T-helper 9 cell (primary cell): ENCODE measurements at regions not wholly inside any gene's neighbourhood (a gene's known extent, or its start where the extent isn't known, plus 50 kb on each side); places are given as distances from the start of the nearest gene placed in this dataset.
"Not testable (repeated sequence)": the region's sequence is repeated elsewhere in the genome, so short reads cannot be mapped to it uniquely, and the experiment has no call there.

Experiments
- DNase-seq: peaks from one replicate; pipeline ENCODE4 v3.0.0-alpha.2; 2020

DNA sequence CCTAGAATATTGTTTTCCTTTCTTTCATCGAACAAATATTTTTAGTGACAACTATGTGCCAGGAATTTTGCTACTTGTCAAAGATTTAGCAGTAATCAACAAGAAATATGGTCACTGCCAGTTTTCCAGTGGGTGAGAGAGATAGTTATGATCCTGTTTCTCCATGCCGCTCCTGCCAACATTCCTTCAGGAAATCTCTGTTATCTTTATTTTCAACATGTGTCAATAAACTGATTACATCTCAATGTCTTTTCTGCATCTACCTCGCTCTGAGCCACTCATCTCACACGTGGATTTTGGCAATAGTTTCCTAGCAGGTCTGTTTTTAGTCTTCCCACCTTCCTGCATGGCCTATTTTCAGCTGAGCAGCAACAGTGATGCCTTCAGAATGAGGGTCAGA lies 650.0 kb upstream of the STXBP6 start:
- DNase-seq = no peak

DNA sequence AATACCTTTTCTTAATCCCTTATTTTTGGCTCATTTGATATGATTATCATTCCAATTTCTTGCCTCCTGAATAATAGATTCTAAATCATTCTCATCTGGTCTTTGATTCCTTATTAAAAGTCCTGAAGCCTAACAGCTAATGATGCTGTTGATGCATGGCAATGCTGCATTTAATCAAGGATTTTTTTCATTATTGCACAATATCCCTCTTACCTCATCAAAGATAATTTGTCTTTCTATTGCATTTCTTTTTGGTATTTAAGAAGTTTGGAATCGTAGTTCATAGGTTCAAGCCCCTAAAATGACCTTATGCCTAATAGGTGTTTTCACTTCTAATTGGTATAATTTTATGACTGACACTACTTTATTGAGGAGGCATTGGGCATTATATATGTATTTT lies 648.2 kb upstream of the STXBP6 start:
- DNase-seq = no peak

DNA sequence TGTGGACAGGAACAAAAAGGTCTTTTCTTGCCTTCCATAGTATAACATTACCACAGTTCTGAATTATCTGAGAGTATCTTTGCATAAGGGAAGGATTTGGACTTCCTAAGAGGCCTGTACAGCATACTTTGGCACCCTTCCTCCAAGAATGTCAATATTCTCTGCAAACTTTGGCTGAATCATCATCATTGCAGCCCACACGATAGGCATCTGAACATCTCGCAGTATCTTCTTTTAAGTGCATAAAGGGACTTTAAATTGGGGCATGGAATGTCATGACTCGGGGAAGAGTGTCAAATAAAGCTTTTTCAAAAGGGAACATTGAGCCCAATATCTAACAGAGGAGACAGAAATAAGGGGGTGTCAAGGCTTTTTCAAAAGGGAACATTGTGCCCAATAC lies 646.2 kb upstream of the STXBP6 start:
- no peak for DNase-seq

DNA sequence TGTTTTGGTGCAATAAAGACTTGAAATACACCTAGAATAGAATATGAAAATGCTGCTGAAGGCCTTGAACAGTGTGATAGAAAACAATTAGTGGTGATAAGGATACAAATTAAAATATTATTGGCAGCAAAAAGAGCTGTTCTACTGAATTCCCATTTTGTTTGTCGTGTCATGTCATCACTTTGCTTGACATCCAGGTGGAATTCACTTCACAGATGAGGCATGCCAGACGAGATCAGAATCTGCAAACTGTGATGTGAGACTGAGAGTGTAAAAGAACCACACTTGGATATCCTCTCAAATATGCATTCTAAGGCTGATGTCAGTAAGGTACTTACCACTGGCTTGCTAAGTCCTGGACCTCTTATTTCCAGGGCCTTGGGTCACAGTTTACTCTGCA lies 635.1 kb upstream of the STXBP6 start:
- DNase-seq = no peak

DNA sequence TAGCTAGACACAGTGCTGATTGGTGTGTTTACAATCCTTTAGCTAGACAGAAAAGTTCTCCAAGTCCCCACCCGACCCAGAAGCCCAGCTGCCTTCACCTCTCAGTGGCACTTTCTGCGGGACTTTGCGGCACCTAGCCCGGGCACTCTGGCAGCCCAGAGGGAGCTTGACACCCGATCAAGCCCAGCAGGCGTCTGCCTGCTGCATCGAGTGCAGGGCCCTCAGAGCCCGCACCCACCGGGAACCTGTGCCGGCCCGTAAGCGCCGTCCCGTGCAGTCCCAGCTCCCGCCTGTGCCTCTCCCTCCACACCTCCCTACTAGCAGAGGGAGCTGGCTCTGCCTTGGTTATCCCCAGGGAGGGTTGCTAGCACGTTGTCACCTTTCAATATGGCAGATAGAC lies 631.0 kb upstream of the STXBP6 start:
- DNase-seq = no peak

DNA sequence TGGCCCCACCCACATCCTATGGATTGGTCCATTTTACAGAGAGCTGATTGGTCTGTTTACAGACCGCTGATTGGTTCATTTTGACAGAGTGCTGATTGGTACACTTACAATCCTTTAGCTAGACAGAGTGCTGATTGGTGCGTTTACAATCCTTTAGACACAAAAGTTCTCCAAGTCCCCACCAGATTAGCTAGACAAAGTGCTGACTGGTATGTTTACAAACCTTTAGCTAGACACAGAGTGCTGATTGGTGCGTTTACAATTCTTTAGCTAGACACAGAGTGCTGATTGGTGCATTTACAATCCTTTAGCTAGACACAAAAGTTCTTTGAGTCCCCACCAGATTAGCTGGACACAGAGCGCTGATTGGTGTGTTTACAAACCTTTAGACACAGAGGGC lies 630.6 kb upstream of the STXBP6 start:
- DNase-seq = not testable (repeated sequence)

DNA sequence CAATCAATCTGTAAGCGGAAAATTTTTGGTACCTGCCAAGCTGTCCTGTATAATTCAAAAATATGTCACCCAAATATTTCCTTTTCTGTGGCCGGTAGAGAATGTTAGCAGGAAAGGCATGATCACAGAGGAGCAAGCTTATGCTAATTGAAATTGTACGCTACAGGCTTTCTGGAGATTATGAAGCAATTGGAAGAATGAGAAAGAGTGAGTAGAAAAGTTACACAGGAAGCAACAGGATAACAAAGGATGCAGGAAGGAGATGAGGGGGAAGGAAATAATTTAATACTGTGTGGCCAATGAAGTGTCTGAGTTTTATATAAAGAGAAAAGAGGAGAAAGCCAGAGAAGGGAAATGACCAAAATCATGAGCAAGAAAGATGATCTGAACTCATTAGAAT lies 627.2 kb upstream of the STXBP6 start:
- DNase-seq = no peak

DNA sequence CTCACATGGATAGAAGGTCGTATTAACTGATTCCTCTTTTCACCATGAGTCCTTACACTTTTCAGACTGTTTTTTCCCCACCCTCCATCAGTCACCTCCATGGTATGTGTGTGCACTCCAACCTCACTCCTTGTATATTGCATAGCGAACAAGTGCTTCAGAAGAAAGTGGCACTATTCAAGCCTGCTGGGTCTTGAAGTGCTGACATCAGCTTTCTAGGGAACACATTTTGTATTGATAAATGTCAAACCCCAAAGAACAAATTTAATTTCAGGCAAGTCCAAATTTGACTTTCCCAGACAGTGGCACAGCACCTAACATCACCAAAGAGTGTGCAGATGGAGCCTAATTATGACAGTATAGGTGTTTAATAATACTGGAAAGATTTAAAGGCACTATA lies 617.4 kb upstream of the STXBP6 start:
- DNase-seq = no peak

DNA sequence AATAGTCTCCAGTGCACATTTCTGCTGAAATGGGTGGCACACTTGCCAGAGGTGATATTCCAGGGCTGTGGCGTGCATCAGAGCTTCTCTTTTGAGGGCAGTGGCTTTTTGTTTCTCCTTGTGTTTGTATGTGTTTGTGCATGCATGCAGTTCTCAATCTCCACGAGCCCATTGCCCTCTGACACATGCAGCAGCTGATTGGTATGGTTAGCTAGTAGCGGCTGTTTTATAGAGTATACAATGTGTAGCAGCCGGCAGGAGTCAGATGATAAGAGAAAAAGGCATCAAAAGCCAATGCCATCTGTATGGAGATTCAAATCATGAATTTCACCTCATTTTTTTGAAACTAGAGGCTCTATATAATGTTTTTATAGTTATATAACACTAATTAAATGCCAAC lies 616.9 kb upstream of the STXBP6 start:
- no peak for DNase-seq

DNA sequence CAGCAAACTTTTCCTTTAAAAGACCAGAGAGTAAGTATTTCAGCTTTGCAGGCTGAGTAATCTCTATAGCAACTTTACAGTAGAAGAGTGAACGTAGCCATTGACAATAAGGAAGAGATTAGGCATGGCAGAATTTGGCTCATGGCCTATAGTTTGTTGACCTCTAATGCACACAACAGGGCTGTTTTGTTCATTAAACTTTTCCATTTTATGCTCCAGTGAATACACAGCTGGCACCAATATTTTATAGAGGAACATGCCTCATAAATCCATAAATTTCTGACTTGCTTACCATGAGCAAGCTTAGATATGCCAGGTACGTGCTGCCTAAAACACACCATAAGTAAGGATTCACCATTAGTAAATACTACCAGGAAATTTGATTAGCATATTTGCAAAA lies 609.0 kb upstream of the STXBP6 start:
- no peak for DNase-seq

DNA sequence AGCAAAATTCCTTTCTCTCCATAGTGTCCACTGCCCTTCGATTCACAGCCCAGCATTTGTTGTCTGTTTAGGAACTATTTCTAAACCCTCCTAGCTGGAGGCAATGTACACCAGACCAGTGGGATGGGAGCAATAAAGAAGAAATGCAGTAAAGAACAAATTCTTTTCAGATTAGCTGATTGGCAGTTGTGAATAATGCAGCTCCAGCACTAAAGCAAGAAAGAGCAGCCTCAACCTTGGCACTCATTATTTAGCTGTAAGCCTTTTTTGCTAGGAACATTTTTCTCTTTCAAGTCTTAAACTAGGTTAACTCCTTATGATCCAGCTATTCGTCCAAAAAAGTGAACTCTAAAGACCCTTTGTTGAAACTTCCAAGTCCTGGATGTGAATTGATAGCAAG lies 580.5 kb upstream of the STXBP6 start:
- no peak for DNase-seq

DNA sequence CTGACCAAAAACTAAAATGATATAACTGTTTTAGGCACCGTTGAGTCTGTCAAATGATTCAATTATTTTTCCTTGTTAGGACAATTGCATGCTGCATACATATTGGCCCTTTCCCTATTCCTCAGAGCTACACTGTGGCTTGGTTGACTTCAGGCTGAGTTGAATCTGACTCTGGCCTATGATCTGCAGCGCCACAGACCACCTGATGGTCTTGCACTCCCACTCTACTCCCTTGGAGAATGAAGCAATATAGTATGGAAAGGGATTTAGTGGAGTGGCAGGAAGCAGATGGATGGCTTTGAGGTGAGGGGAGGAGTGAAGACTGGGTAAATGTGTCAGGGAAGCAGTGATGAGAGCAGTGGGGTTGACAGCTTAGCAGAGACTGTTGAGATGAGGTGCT lies 579.0 kb upstream of the STXBP6 start:
- no peak for DNase-seq

DNA sequence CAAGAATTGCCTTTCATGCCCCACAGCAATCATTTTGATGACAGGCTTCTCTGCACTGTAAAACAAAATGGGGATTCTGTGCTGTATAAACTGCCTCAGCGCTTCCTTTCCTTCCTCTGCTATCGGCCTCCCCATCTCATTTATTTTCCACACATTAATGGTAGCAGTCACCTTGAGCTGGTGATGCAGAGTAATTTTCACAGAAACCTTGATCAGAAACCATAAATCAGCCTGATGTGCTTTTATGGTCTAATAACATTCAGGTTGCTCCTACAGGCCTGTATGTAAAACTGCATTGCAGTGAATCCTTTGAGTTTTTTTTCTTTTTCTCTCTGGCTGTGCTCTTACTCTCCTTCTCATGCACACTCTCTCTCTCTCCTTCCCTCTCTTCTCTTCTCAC lies 578.4 kb upstream of the STXBP6 start:
- no peak for DNase-seq

DNA sequence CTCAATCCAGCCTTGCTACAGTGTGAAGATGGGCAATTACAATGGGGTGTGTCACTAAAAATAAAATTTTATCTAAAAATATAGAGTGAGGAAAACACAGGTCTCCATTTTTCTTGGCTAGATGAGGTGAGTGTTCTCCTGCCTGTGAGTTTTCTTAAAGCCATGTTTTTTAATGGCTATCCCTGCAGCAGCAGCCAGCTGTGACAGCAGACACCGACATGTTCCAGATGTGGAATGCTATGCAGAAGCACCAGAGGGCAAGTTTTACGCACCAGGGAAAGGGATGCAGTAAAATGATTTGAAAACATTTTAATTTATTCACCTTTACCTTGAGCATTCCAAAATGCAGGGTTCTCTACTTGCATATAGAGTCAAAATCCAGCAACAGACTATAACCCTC lies 577.0 kb upstream of the STXBP6 start:
- no peak for DNase-seq

DNA sequence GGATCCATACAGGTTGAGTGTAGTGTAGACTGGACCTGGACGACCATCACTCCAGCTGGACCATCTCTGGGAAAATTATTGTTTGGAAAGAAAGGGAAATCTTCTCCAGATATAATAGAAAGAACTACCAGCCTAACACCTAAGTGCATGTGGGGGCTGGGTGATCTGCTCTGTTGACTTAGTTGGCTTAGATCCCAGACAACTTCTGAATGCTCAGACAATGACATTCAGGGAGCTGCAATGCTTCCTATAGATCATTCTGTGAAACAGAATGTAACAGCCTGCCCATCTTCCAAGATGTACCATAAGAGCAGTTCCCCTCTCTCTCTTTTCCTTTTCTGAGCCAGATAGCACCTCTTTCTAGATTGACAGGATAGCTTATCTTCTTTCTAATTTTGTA lies 572.8 kb upstream of the STXBP6 start:
- DNase-seq = no peak

DNA sequence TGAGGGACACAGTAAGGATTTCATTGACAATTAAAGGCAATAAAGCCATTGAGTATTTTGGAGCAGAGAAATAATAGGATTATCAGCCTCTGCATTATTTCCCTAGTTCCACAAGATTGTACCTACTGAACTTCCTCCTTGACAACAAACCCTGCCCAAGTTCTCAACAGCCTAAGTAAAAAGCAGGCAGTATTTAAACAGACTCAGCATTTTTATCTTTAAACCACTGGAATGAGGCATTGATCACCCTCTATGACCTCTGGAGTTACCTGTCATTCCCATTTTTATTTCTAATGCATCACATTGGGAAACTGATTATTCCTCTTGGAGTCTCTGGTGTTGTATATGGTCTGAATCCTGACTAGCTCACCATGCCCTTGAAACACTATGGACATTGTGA lies 570.6 kb upstream of the STXBP6 start:
- no peak for DNase-seq

DNA sequence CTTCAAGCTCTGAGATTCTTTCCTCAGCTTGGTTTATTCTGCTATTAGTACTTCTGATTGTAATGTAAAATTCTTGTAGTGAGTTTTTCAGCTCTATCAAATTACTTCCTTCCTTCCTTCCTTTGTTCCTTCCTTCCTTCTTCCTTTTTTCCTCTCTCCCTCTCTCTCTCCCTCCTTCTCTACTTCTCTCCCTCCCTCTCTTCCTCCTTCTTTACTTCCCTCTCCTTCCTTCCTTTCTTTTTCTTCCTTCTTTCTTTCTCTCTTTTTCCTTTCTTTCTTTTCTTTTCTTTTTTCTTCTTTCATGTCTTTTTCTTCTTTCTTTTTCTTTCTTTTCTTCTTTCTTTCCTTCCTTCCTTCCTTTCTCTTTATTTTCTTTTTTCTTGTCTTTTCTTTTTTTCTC lies 565.2 kb upstream of the STXBP6 start:
- no peak for DNase-seq

DNA sequence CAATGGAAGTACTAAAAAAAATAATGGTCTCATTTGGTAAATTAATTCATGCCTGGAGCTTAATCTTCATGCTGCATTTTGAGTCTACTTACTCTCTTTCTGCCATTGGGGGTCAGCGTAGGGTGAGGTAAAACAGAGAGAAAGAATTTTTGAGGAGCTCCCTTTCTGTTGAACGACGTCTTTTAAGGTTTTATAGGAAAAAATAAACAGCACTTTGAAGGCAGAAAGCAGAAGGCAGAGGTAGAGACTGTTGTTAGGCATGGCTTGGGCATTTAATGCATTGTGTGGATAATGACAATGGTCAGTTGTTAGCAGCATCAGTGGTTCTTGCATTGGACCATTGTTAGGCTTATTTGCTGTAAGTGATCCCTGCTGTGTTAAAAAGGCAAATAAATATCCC lies 557.2 kb upstream of the STXBP6 start:
- DNase-seq = no peak

DNA sequence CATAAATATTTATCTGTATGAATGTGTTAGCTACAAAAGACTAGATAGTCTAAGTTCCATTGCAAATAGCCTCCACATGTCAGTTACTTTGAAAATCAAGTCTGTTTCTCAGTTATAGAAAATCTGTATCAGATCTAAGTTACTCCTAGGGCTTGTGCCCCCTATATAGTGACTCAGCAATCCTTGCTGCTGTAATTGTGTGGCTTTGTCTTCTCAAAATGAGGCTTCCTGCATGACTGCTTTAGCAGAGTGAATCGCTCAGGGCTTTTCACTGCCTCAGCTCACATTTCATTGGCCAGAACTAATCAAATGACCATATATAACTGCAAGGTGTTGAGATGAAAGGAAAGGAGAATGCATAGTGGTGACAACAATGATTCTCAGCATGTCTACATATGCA lies 552.2 kb upstream of the STXBP6 start:
- DNase-seq = no peak

DNA sequence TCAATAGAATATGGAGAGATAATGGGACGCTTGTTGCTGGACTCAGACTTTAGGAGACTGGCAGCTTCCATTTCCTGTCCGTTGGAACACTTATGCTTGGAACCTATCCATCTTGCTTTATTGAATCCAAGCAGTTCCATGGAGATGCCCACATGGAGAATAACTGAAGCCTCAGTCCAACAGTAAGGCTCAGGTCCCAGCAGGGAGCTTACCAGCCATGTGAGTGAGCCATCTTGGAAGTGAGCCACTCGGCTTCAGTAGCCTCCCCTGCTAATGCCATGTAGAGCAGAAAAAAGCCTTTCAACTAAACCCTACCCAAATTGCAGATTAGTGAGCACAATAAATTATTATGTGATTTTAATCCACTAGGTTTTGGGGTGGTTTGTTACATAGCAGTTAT lies 538.8 kb upstream of the STXBP6 start:
- no peak for DNase-seq

DNA sequence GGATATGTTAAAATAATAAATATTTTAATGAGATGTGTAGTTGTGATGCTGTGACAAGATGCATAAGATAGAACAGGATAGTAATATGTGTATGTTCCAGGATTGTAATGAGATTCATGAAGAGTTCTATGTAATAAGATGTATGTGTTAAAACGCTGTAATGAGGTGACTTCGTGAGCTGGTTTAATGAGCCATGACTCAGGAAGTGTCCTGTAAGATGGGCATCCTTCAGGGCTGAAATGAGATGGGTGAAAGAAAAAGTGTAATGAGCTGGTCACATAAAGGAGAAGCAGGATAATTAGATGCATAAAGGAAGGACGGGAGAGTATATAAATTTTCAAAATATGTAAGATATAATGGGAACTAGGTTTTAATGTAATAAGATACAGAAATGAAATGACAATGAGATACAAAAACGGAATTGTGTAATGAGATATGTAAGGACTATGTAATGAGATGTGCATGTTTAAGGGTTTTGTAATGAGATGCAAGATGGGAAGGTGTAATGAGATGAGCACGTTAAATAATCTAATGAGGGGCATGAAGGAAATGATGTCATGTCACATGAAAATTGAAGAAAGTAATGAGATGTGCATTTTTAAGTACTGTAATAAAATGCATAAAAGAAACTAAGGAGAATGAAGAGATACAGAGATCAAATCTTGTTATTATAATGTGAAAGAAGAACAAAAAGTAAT lies 524.8 kb upstream of the STXBP6 start:
- DNase-seq = no peak

DNA sequence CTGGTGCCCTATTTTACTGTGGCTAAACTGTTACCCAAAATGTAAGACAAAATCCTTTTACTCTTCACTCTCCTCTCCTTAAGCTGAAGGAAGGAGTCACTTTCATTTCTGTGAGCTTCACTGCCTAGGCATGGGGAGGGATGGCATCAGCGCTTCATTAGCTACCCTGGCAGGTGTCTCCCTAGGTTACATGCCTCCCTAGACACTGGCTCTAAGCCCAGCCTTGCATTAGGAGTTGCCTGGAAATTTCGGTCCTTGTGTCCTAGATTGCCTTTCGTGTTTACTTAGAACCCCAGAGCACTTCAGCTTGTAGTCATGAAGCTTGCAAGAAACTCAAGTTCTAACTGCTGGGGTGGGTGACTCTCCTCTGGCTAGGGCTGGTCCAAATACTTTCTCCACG lies 520.5 kb upstream of the STXBP6 start:
- no peak for DNase-seq

DNA sequence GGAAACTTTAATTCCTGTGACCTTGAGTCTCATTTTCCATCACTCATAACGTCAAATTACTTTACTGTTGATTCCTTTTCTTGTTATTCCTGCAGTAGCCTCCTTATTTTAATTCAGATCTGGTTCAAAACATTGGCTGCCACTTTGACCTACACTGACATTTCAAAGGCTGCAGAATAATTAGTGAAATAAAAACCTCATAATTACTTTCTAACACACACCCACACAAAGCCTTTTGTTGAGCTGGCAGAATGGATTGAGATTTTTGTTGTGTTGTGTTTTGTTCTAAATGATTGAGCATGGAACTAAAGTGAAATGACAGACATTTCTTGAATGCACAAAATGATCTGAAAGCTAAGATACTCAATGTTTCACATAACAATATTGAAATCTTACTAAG lies 507.5 kb upstream of the STXBP6 start:
- DNase-seq = no peak

DNA sequence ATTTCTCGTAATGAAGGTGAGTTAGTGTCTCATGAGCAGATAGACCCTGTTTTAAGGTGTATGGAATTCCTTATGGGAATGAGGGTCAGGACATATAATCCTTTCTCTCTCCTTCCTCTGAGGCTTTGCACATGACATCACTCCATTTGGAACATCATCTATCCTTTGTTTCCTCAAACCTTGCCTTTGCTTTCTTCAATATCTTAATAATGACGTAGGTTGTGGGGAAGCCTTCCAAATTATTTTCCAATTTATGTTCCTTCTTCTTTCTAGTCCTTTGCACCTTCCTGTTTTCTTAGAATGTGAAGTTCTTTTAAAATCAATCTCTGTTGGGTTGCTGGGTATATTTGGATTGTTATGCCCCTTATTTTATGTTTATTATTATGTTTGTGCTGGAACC lies 502.9 kb upstream of the STXBP6 start:
- no peak for DNase-seq

DNA sequence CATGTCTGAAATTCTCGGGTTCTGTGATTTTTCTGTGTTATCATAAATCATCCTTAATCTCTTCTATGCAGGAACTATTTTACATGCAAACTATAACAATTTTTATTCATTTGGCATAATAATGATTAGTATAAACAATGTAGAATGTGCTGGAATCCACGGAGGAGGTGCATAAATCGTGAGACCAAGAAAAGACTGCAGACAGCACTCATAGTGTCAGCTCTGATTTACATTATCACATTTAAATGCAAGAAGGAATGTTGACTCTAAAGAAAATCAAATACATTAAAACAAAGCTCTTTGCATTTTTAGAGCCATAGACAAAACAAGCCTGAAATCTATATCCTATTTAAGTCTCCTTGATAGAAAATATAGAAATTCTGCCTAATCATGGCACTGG lies 501.7 kb upstream of the STXBP6 start:
- DNase-seq = no peak

DNA sequence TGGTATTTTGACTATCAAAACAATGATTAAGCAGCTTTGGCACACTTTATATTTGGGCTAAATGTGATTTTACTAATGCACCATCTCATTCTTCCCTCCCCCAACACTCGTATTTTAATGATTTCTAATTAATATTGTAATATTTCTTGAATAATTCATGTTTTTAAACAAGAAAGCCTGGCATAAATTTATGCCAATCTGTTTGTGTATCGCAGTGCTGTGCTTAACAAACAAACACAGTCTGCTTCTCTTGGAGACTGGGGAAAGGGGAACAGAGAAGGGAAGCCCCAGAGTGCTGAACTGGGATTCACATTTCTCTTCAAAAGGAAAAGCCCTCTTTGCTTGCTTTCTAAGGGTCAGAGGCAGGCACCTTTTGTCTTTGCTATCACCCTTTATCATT lies 496.9 kb upstream of the STXBP6 start:
- DNase-seq = no peak
